ENCODE measurements at regions not wholly inside any gene's neighbourhood (a gene's known extent, or its start where the extent isn't known, plus 50 kb on each side); places are given as distances from the start of the nearest gene placed in this dataset.
A peak's percentile ranks its signal among the peaks of the same experiment; 100 is the strongest.

DNA sequence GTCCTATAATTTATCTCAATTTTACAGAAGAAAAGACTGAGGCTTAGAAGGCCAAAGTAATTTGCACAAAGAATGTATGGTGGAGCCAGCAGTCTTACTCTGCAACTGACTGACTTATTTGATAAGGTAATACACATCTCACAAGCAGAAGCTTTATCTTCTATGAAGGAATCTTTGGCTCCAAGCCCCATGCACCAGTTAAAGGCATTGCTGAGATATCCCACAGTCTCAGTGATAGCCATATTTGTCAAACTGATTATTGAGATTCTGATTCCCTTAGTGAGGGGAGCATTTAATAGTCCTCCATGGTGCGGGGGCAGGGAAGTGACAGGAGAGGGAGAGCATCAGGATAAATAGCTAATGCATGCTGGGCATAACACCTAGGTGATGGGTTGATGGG, 60.4 kb upstream of the GRIP1 start:
- WGBS (ENCODE audit: extremely low coverage, insufficient coverage, insufficient read length): no CpG with 5 or more reads among the region's 1 CpG
- H2BK5ac ChIP-seq (ENCODE audit: low read depth, low read length, poor library complexity): no peak overlapping the region

GRCh38 chr12:66739940-66740651, 61.2 kb upstream of the GRIP1 start:
- Histone ChIP-seq H3K27ac (ENCODE audit: low read depth, low read length) (no peak overlapping the region), H3K9me3 (ENCODE audit: insufficient read depth, low read depth, low read length) (no peaks in the 10 kb centered on the region), H4K91ac (ENCODE audit: low read depth, low read length) (no peak overlapping the region), H3K14ac (ENCODE audit: low read length) (no peak overlapping the region), H4K12ac (ENCODE audit: low read depth, low read length) (no peak overlapping the region), H2BK5ac (ENCODE audit: low read depth, low read length, poor library complexity) (no peak overlapping the region), H4K8ac (ENCODE audit: low read depth, low read length) (no peak overlapping the region), H3K36me3 (ENCODE audit: control insufficient read depth in 1 of 2, insufficient read depth in 2 of 2, low read length in 2 of 2) (no peaks in the 10 kb centered on the region), H2BK120ac (ENCODE audit: insufficient read depth, low read length, poor library complexity) (no peak overlapping the region), H2AFZ (ENCODE audit: insufficient read depth, low read length, poor library complexity) (no peak overlapping the region), H3K27me3 (ENCODE audit: insufficient read depth, low read length) (no peaks in the 10 kb centered on the region), H3K4me3 (ENCODE audit: low read depth, low read length) (no peak overlapping the region), H3K23ac (ENCODE audit: low read length) (no peak overlapping the region), H3K9ac (ENCODE audit: low read length) (no peak overlapping the region), H3K4me1 (ENCODE audit: control insufficient read depth in 1 of 2, insufficient read depth in 2 of 2, low read length in 2 of 2) (no peaks in the 10 kb centered on the region), H2BK12ac (ENCODE audit: low read length) (no peak overlapping the region), H3K4ac (ENCODE audit: low read depth, low read length) (no peak overlapping the region), H3K79me1 (ENCODE audit: low read length) (no peaks in the 10 kb centered on the region), H3K4me2 (ENCODE audit: low read length) (no peak overlapping the region), H3K79me2 (ENCODE audit: control insufficient read depth, insufficient read depth, low read length, poor library complexity) (no peaks in the 10 kb centered on the region), H2AK5ac (ENCODE audit: low read length) (no peak overlapping the region), H3K18ac (ENCODE audit: low read length) (no peak overlapping the region)
- peak in 1 of 2 donors; percentile 44 for DNase-seq
- WGBS (ENCODE audit: extremely low coverage, insufficient coverage, insufficient read length): no CpG with 5 or more reads among the region's 4 CpGs

More for the DNA sequence above, 60.4 kb upstream of the GRIP1 start:
- Histone ChIP-seq H3K14ac (ENCODE audit: low read length) (no peak overlapping the region), H3K79me2 (ENCODE audit: control insufficient read depth, insufficient read depth, low read length, poor library complexity) (no peaks in the 10 kb centered on the region), H2BK120ac (ENCODE audit: insufficient read depth, low read length, poor library complexity) (no peak overlapping the region), H2BK12ac (ENCODE audit: low read length) (no peak overlapping the region), H2AK5ac (ENCODE audit: low read length) (no peak overlapping the region), H3K4me3 (ENCODE audit: low read depth, low read length) (no peak overlapping the region), H3K4me2 (ENCODE audit: low read length) (no peak overlapping the region), H3K9me3 (ENCODE audit: insufficient read depth, low read depth, low read length) (no peaks in the 10 kb centered on the region), H3K9ac (ENCODE audit: low read length) (no peak overlapping the region), H3K18ac (ENCODE audit: low read length) (no peak overlapping the region), H3K23ac (ENCODE audit: low read length) (no peak overlapping the region), H3K36me3 (ENCODE audit: control insufficient read depth in 1 of 2, insufficient read depth in 2 of 2, low read length in 2 of 2) (no peaks in the 10 kb centered on the region), H3K27me3 (ENCODE audit: insufficient read depth, low read length) (no peaks in the 10 kb centered on the region), H4K12ac (ENCODE audit: low read depth, low read length) (no peak overlapping the region), H2AFZ (ENCODE audit: insufficient read depth, low read length, poor library complexity) (no peak overlapping the region), H3K79me1 (ENCODE audit: low read length) (no peaks in the 10 kb centered on the region), H4K8ac (ENCODE audit: low read depth, low read length) (no peak overlapping the region), H3K4me1 (ENCODE audit: control insufficient read depth in 1 of 2, insufficient read depth in 2 of 2, low read length in 2 of 2) (no peaks in the 10 kb centered on the region), H3K4ac (ENCODE audit: low read depth, low read length) (no peak overlapping the region), H3K27ac (ENCODE audit: low read depth, low read length) (no peak overlapping the region), H4K91ac (ENCODE audit: low read depth, low read length) (no peak overlapping the region)
- no peak for DNase-seq

GRCh38 chr12:66740732-66741131, 61.9 kb upstream of the GRIP1 start:
- Histone ChIP-seq H3K4me3 (ENCODE audit: low read depth, low read length) (no peak overlapping the region), H3K9ac (ENCODE audit: low read length) (no peak overlapping the region), H3K27ac (ENCODE audit: low read depth, low read length) (no peak overlapping the region), H3K23ac (ENCODE audit: low read length) (no peak overlapping the region), H2AFZ (ENCODE audit: insufficient read depth, low read length, poor library complexity) (no peak overlapping the region), H3K79me1 (ENCODE audit: low read length) (no peaks in the 10 kb centered on the region), H3K4ac (ENCODE audit: low read depth, low read length) (no peak overlapping the region), H3K14ac (ENCODE audit: low read length) (no peak overlapping the region), H4K91ac (ENCODE audit: low read depth, low read length) (no peak overlapping the region), H2BK12ac (ENCODE audit: low read length) (no peak overlapping the region), H2AK5ac (ENCODE audit: low read length) (no peak overlapping the region), H3K36me3 (ENCODE audit: control insufficient read depth in 1 of 2, insufficient read depth in 2 of 2, low read length in 2 of 2) (no peaks in the 10 kb centered on the region), H3K27me3 (ENCODE audit: insufficient read depth, low read length) (no peaks in the 10 kb centered on the region), H4K12ac (ENCODE audit: low read depth, low read length) (no peak overlapping the region), H3K4me1 (ENCODE audit: control insufficient read depth in 1 of 2, insufficient read depth in 2 of 2, low read length in 2 of 2) (no peaks in the 10 kb centered on the region), H3K9me3 (ENCODE audit: insufficient read depth, low read depth, low read length) (no peaks in the 10 kb centered on the region), H3K79me2 (ENCODE audit: control insufficient read depth, insufficient read depth, low read length, poor library complexity) (no peaks in the 10 kb centered on the region), H2BK120ac (ENCODE audit: insufficient read depth, low read length, poor library complexity) (no peak overlapping the region), H4K8ac (ENCODE audit: low read depth, low read length) (no peak overlapping the region), H2BK5ac (ENCODE audit: low read depth, low read length, poor library complexity) (no peak overlapping the region), H3K18ac (ENCODE audit: low read length) (no peak overlapping the region), H3K4me2 (ENCODE audit: low read length) (no peak overlapping the region)
- no peak for DNase-seq
- WGBS (ENCODE audit: extremely low coverage, insufficient coverage, insufficient read length): 100% methylated on average over 1 of the region's 2 CpGs

GRCh38 chr12:66741919-66742318, 63.0 kb upstream of the GRIP1 start:
- Histone ChIP-seq H3K36me3 (ENCODE audit: control insufficient read depth in 1 of 2, insufficient read depth in 2 of 2, low read length in 2 of 2) (no peaks in the 10 kb centered on the region), H3K79me1 (ENCODE audit: low read length) (no peaks in the 10 kb centered on the region), H3K4me1 (ENCODE audit: control insufficient read depth in 1 of 2, insufficient read depth in 2 of 2, low read length in 2 of 2) (no peaks in the 10 kb centered on the region), H4K8ac (ENCODE audit: low read depth, low read length) (no peak overlapping the region), H3K4ac (ENCODE audit: low read depth, low read length) (no peak overlapping the region), H3K4me2 (ENCODE audit: low read length) (no peak overlapping the region), H3K4me3 (ENCODE audit: low read depth, low read length) (no peak overlapping the region), H2BK12ac (ENCODE audit: low read length) (no peak overlapping the region), H4K12ac (ENCODE audit: low read depth, low read length) (no peak overlapping the region), H3K27ac (ENCODE audit: low read depth, low read length) (no peak overlapping the region), H4K91ac (ENCODE audit: low read depth, low read length) (no peak overlapping the region), H3K18ac (ENCODE audit: low read length) (no peak overlapping the region), H2BK120ac (ENCODE audit: insufficient read depth, low read length, poor library complexity) (no peak overlapping the region), H3K14ac (ENCODE audit: low read length) (no peak overlapping the region), H2AFZ (ENCODE audit: insufficient read depth, low read length, poor library complexity) (no peak overlapping the region), H3K9me3 (ENCODE audit: insufficient read depth, low read depth, low read length) (no peaks in the 10 kb centered on the region), H2BK5ac (ENCODE audit: low read depth, low read length, poor library complexity) (no peak overlapping the region), H3K27me3 (ENCODE audit: insufficient read depth, low read length) (no peaks in the 10 kb centered on the region), H2AK5ac (ENCODE audit: low read length) (no peak overlapping the region), H3K9ac (ENCODE audit: low read length) (no peak overlapping the region), H3K79me2 (ENCODE audit: control insufficient read depth, insufficient read depth, low read length, poor library complexity) (no peaks in the 10 kb centered on the region), H3K23ac (ENCODE audit: low read length) (no peak overlapping the region)
- DNase-seq: no peak
